Lower leg skin (tissue), 3 donors: ENCODE measurements at regions not wholly inside any gene's neighbourhood (a gene's known extent, or its start where the extent isn't known, plus 50 kb on each side); places are given as distances from the start of the nearest gene placed in this dataset.

ENCODE experiments used
- CTCF ChIP-seq, 3 donors: fragments of 450-650 bp; IDR thresholded peaks; one replicate each; pipeline ENCODE4 v1.5.1; 2016; ENCODE audit warnings: antibody characterized with exemption in 3 of 3, mild to moderate bottlenecking in 3 of 3, moderate library complexity in 2 of 3
- POLR2A ChIP-seq, 2 donors: fragments of 450-650 bp; IDR thresholded peaks; one replicate each; pipeline ENCODE4 v1.6.1; 2016 to 2017; ENCODE audit warnings: antibody characterized with exemption in 2 of 2, mild to moderate bottlenecking in 1 of 2, moderate library complexity in 1 of 2

- TF ChIP-seq CTCF (IDR thresholded peaks at IDR 0.05): no peak
- no peak for TF ChIP-seq POLR2A (IDR thresholded peaks at IDR 0.05)
Observed at GRCh38 chr1:214216779-214217178, 64.2 kb upstream of the SMYD2 start.
